Endothelial cell of umbilical vein (primary cell): ENCODE measurements at regions not wholly inside any gene's neighbourhood (a gene's known extent, or its start where the extent isn't known, plus 50 kb on each side); places are given as distances from the start of the nearest gene placed in this dataset.

Experiments
- BruUV-seq: library from RNA; stranded (reverse); fragments of 400-500 nt; replicated peaks from 2 replicates; lab custom pipeline; 2021; lab: Mats Ljungman, UMichigan
- CTCF ChIA-PET: fragments of 300-600, 350-600 bp; sonication (Branson Sonifier 250); formaldehyde crosslinking; loops from one replicate; lab custom pipeline; 2021; ENCODE audit warnings: antibody characterized with exemption, inconsistent platforms; lab: Charles Lee
- POLR2A ChIA-PET: fragments of 300-600, 350-600 bp; sonication (Branson Sonifier 250); formaldehyde crosslinking; loops from one replicate; lab custom pipeline; 2021; ENCODE audit warnings: antibody characterized with exemption, inconsistent platforms; lab: Charles Lee
- DNase-seq: peaks from one replicate; pipeline ENCODE4 v3.0.0-alpha.2; 2011; ENCODE audit warnings: low read depth, low spot score
- FAIRE-seq: peaks from 2 replicates; lab custom pipeline; 2011; peaks lifted over from hg19 to GRCh38; lab: Jason Lieb, UNC
- H2AFZ ChIP-seq: 2 replicates; pipeline ENCODE4 v1.6.0; 2012; ENCODE audit warnings: low read depth, low read length, control low read depth, inconsistent platforms
- H3K27ac ChIP-seq: 2 replicates; pipeline ENCODE4 v1.5.1; 2011; ENCODE audit warnings: low read depth, mild to moderate bottlenecking, control low read depth, low read length, moderate library complexity; ENCODE audit not compliant: insufficient read depth
- H3K27me3 ChIP-seq, 2 experiments: 2 replicates each; pipeline versions ENCODE4 v1.6.0 to v1.6.1; 2011; ENCODE audit warnings: low read length in 2 of 2, mixed read lengths in 1 of 2; ENCODE audit not compliant: control insufficient read depth in 2 of 2, insufficient read depth in 2 of 2
- H3K36me3 ChIP-seq, 2 experiments: 2 replicates in 1 of 2; 3 replicates in 1 of 2; pipeline ENCODE4 v1.5.1; 2011; ENCODE audit warnings: low read length in 2 of 2, mild to moderate bottlenecking in 1 of 2, moderate library complexity in 1 of 2; ENCODE audit not compliant: control insufficient read depth in 2 of 2, insufficient read depth in 2 of 2; ENCODE audit errors: extremely low read depth in 1 of 2
- H3K4me1 ChIP-seq: 3 replicates; pipeline ENCODE4 v1.5.1; 2011; ENCODE audit warnings: mild to moderate bottlenecking, low read length; ENCODE audit not compliant: control insufficient read depth, insufficient read depth; ENCODE audit errors: extremely low read depth
- H3K4me2 ChIP-seq: 2 replicates; pipeline ENCODE4 v1.6.1; 2011; ENCODE audit warnings: low read length, control low read depth, mixed read lengths; ENCODE audit not compliant: insufficient read depth
- H3K4me3 ChIP-seq, 3 experiments: fragments of 200-600 bp in 1 of 3; sonication (generic), shearing (Covaris generic) in 1 of 3; replicated peaks in 1 of 3; 2 replicates each; pipeline ENCODE4 v1.5.1; 2011 to 2016; ENCODE audit warnings: control low read depth in 3 of 3, low read length in 3 of 3, mild to moderate bottlenecking in 2 of 3, inconsistent platforms in 1 of 3, low read depth in 1 of 3, moderate library complexity in 1 of 3; ENCODE audit not compliant: insufficient read depth in 1 of 3
- H3K79me2 ChIP-seq: 2 replicates; pipeline ENCODE4 v1.6.0; 2012; ENCODE audit warnings: low read length, inconsistent platforms; ENCODE audit not compliant: control insufficient read depth, insufficient read depth
- H3K9ac ChIP-seq: replicated peaks from 2 replicates; pipeline ENCODE3; 2011; ENCODE audit warnings: low read length, control low read depth; ENCODE audit not compliant: insufficient read depth; ENCODE audit errors: extremely low read depth
- H3K9me1 ChIP-seq: replicated peaks from 3 replicates; pipeline ENCODE4 v1.6.0; 2011; ENCODE audit warnings: mild to moderate bottlenecking, low read length; ENCODE audit not compliant: control insufficient read depth, insufficient read depth; ENCODE audit errors: extremely low read depth
- H3K9me3 ChIP-seq: replicated peaks from 2 replicates; pipeline ENCODE4 v1.5.1; 2012; ENCODE audit warnings: low read length, inconsistent platforms; ENCODE audit not compliant: control insufficient read depth, insufficient read depth
- H4K20me1 ChIP-seq: replicated peaks from 2 replicates; pipeline ENCODE3; 2011; ENCODE audit warnings: mild to moderate bottlenecking, low read length; ENCODE audit not compliant: control insufficient read depth, insufficient read depth; ENCODE audit errors: extremely low read depth
- JUN ChIP-seq: IDR thresholded peaks from 2 replicates; pipeline ENCODE4 v1.6.1; 2011; ENCODE audit warnings: borderline replicate concordance, low read depth; ENCODE audit not compliant: insufficient read length, insufficient read depth
- MYC ChIP-seq: IDR thresholded peaks from one replicate; pipeline ENCODE4 v1.6.1; 2011; ENCODE audit warnings: mild to moderate bottlenecking, low read depth, low read length
- POLR2A ChIP-seq: IDR thresholded peaks from 2 replicates; pipeline ENCODE4 v1.6.1; 2012; ENCODE audit warnings: low read depth, mild to moderate bottlenecking, control low read depth, low read length
- dilution Hi-C: fragments of 300-500 bp; cut with MboI; formaldehyde crosslinking; loops from one replicate; pipeline ENCODE4 v1.15.0; 2019; ENCODE audit warnings: low sequenced_read_pairs; ENCODE audit not compliant: extremely low pct_ligation_motif_present
- intact Hi-C: fragments of 100-400 bp; cut with micrococcal nuclease; formaldehyde crosslinking; loops from one replicate; pipeline ENCODE4 v1.10.0; 2022

- Histone ChIP-seq H3K79me2 (no peaks in the 10 kb centered on the region), H3K27me3 (no peaks in the 10 kb centered on the region), H3K4me2 (no peak overlapping the region), H3K36me3 (no peaks in the 10 kb centered on the region), H3K9ac (no peak overlapping the region), H2AFZ (no peak overlapping the region), H3K4me3 (no peak overlapping the region), H3K27ac (no peak overlapping the region), H3K9me3 (no peaks in the 10 kb centered on the region), H4K20me1 (no peaks in the 10 kb centered on the region), H3K9me1 (no peaks in the 10 kb centered on the region), H3K4me1 (no peaks in the 10 kb centered on the region)
- POLR2A ChIA-PET, result no interaction called here
- TF ChIP-seq MYC, result no peak
- no peak for TF ChIP-seq JUN
- DNase-seq (no peak), FAIRE-seq (no peak)
- intact Hi-C loops (no loop called here), dilution Hi-C loops (no loop called here)
- no TSS peak for BruUV-seq
- CTCF ChIA-PET, result no interaction called here
Measured at GRCh38 chr3:117230924-117231323, 521.3 kb downstream of the TUSC7 start.

GRCh38 chr3:117234331-117234730 lies 524.8 kb downstream of the TUSC7 start:
- no peak overlapping the region for H2AFZ ChIP-seq
- no peak overlapping the region for H3K4me2 ChIP-seq
- intact Hi-C loops (no loop called here), dilution Hi-C loops (no loop called here)
- no peak for TF ChIP-seq POLR2A
- H3K4me1 ChIP-seq, result no peaks in the 10 kb centered on the region
- BruUV-seq, result no TSS peak
- no peak overlapping the region for H3K27ac ChIP-seq
- H3K4me3 ChIP-seq, result no peak overlapping the region
- H3K27me3 ChIP-seq, result no peaks in the 10 kb centered on the region
- DNase-seq (no peak), FAIRE-seq (no peak)
- no peaks in the 10 kb centered on the region for H3K36me3 ChIP-seq
- no peaks in the 10 kb centered on the region for H4K20me1 ChIP-seq
- ChIA-PET CTCF (interaction anchor here (1.1 kb wide), 1 partner anchor 8 kb away, joined by 3 read pairs; no protein-coding TSS in a partner anchor), POLR2A (no interaction called here)
- H3K9ac ChIP-seq, result no peak overlapping the region
- no peaks in the 10 kb centered on the region for H3K9me1 ChIP-seq
- H3K79me2 ChIP-seq, result no peaks in the 10 kb centered on the region
- no peaks in the 10 kb centered on the region for H3K9me3 ChIP-seq
